Sigmoid colon (tissue), 4 donors: ENCODE measurements at regions not wholly inside any gene's neighbourhood (a gene's known extent, or its start where the extent isn't known, plus 50 kb on each side); places are given as distances from the start of the nearest gene placed in this dataset.

Experiments used
- CTCF ChIP-seq, 4 experiments: fragments of 450-650 bp in 3 of 4; fragments of 200-600 bp in 1 of 4; IDR thresholded peaks; one replicate each; pipeline ENCODE4 v1.5.1; 2016 to 2019; ENCODE audit warnings: antibody characterized with exemption in 4 of 4, mild to moderate bottlenecking in 3 of 4, moderate library complexity in 2 of 4
- EP300 ChIP-seq, 4 donors: sonication (generic); formaldehyde crosslinking; IDR thresholded peaks; one replicate each; pipeline ENCODE4 v1.6.1; 2017; ENCODE audit warnings: antibody characterized with exemption in 4 of 4
- POLR2A ChIP-seq, 2 donors: fragments of 450-650 bp; IDR thresholded peaks; one replicate each; pipeline ENCODE4 v1.6.1; 2016; ENCODE audit warnings: antibody characterized with exemption in 2 of 2, mild to moderate bottlenecking in 2 of 2, moderate library complexity in 2 of 2
- POLR2AphosphoS5 ChIP-seq, 4 donors: sonication (generic); formaldehyde crosslinking; IDR thresholded peaks; one replicate each; pipeline ENCODE4 v1.6.1; 2017; ENCODE audit warnings: antibody characterized with exemption in 4 of 4

GRCh38 chr5:124536333-124536732, 210.1 kb downstream of the ZNF608 start:
- TF ChIP-seq CTCF (IDR thresholded peaks at IDR 0.05), result no peak
- TF ChIP-seq POLR2A (IDR thresholded peaks at IDR 0.05), result no peak
- TF ChIP-seq POLR2AphosphoS5 (IDR thresholded peaks at IDR 0.05), result no peak
- TF ChIP-seq EP300 (IDR thresholded peaks at IDR 0.05), result no peak
